ENCODE measurements at regions not wholly inside any gene's neighbourhood (a gene's known extent, or its start where the extent isn't known, plus 50 kb on each side); places are given as distances from the start of the nearest gene placed in this dataset.

DNA sequence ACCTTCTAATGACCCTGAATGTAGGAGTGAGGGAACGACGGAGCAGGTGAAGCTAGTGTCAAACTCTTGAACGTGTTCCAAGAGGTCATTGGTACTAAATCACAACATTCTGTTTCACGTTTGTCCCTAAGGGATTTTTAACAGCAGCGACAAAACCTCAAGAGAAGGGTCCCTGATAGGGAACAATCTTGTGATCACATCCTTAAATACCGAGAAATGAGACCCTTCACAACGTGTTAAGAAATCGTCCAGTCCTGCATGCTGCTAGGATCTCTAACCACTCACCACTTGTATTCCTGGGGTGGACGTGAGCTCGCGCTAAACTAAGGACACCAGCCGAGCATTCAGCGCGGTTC lies 134.1 kb upstream of the KRAS start (continued):
- TF ChIP-seq JUN (IDR thresholded peaks at IDR 0.05; ENCODE audit: low read depth, low read length): no peak

Data from H1 (cell line).